Lower lobe of right lung (tissue), 2 donors: ENCODE measurements at regions not wholly inside any gene's neighbourhood (a gene's known extent, or its start where the extent isn't known, plus 50 kb on each side); places are given as distances from the start of the nearest gene placed in this dataset.

Source experiments
- ATAC-seq, 2 donors: fragments of 200-7000 bp; cut with Tn5 transposase; one replicate each; pipeline ENCODE4 v1.9.1; 2020 to 2022; ENCODE audit warnings: mild to moderate bottlenecking in 2 of 2, moderate library complexity in 2 of 2
- DNase-seq: peaks from one replicate; pipeline ENCODE4 v3.0.0-alpha.2; 2020
- H3K27ac ChIP-seq: fragments of 200-600 bp; one replicate; pipeline ENCODE4 v1.8.0; 2022
- H3K27me3 ChIP-seq: fragments of 200-600 bp; one replicate; pipeline ENCODE4 v1.8.0; 2022; ENCODE audit warnings: low read depth
- H3K36me3 ChIP-seq: fragments of 200-600 bp; one replicate; pipeline ENCODE4 v1.8.0; 2022; ENCODE audit warnings: mild to moderate bottlenecking
- H3K4me1 ChIP-seq: fragments of 200-600 bp; one replicate; pipeline ENCODE4 v1.8.0; 2022
- H3K4me3 ChIP-seq: fragments of 200-600 bp; one replicate; pipeline ENCODE4 v1.8.0; 2022; ENCODE audit warnings: mild to moderate bottlenecking
- H3K9me3 ChIP-seq: fragments of 200-600 bp; one replicate; pipeline ENCODE4 v1.8.0; 2022
- intact Hi-C: fragments of 100-400 bp; cut with DNase I; formaldehyde crosslinking; loops from one replicate; pipeline ENCODE4 v1.11.0; 2022
- TF ChIP-seq, protein P1 (sequence below): fragments of 200-600 bp; IDR thresholded peaks from one replicate; pipeline ENCODE4 v1.8.0; 2022; ENCODE audit warnings: antibody characterized with exemption, mild to moderate bottlenecking
- donor health status: DM: no; HTN: yes; CAD: no; lungs with severe emphysema.

DNA sequence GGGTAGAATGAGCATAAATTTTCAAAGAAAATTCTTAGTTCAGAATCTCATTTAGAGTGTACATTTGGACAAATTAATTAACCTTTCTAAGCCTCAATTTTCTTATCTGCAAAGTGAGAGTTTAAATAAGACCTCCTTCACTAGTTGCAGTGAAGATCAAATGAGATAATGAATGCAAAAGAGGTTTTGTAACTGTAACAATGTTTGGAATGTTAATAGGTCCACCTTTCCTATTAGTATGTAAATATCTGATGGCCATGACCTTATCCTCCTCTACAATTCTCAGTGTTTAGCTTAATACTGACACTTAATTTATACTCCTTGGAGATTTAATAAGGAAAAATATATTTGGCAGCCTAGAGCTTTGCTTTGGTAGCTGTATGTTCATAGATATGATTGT is 138.8 kb downstream of the GABRG1 start:
- Histone ChIP-seq H3K4me3 (no peak overlapping the region), H3K9me3 (no peaks in the 10 kb centered on the region), H3K27ac (no peak overlapping the region), H3K36me3 (no peaks in the 10 kb centered on the region), H3K4me1 (no peaks in the 10 kb centered on the region), H3K27me3 (no peaks in the 10 kb centered on the region)
- no peak for DNase-seq
- TF ChIP-seq, protein P1, sequence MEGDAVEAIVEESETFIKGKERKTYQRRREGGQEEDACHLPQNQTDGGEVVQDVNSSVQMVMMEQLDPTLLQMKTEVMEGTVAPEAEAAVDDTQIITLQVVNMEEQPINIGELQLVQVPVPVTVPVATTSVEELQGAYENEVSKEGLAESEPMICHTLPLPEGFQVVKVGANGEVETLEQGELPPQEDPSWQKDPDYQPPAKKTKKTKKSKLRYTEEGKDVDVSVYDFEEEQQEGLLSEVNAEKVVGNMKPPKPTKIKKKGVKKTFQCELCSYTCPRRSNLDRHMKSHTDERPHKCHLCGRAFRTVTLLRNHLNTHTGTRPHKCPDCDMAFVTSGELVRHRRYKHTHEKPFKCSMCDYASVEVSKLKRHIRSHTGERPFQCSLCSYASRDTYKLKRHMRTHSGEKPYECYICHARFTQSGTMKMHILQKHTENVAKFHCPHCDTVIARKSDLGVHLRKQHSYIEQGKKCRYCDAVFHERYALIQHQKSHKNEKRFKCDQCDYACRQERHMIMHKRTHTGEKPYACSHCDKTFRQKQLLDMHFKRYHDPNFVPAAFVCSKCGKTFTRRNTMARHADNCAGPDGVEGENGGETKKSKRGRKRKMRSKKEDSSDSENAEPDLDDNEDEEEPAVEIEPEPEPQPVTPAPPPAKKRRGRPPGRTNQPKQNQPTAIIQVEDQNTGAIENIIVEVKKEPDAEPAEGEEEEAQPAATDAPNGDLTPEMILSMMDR = no peak
- no peak for ATAC-seq
- intact Hi-C loops = no loop called here

DNA sequence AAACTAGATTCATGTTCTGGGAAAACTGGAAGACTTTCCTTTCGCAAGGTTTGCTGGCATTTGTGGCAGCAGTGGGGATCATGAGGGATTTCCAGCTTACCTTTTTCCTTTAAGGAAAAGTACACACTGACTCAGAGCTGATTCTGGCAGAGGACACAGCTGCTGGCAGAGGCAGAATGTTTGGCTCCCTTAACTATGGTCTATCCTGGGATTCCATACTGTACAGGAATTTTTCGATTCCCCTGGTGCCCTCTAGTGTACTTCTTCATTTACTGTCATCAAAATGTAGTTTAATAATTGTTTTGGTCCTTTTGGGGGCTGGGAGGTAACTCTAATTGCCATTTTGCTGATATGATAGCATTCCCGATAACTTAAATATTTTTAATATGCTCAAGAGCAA is 152.7 kb downstream of the GABRG1 start:
- TF ChIP-seq, protein P1 = no peak
- ATAC-seq (no peak), DNase-seq (no peak)
- Histone ChIP-seq H3K36me3 (no peaks in the 10 kb centered on the region), H3K4me1 (no peaks in the 10 kb centered on the region), H3K9me3 (peaks cover 18% of the 10 kb centered on the region), H3K4me3 (no peak overlapping the region), H3K27me3 (no peaks in the 10 kb centered on the region), H3K27ac (no peak overlapping the region)
- intact Hi-C loops = no loop called here

DNA sequence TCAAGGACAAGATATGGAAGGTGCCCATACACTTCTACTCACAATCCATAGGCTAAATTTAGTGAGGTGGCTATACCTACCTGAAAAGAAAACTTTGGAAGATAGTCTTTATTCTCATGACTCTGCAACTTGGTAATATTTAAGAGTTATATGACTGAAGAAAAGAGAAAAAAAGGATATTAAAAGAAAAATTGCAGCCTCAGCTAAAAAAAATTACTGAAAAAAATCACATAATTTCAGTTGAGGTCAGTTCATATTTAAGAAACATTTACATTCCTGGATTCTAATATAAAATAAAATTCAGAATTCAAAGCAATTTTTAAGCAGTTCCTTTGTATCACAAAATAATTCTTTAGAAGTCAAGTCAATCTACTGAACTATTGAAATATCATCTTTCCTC is 166.5 kb downstream of the GABRG1 start:
- Histone ChIP-seq H3K27ac (no peak overlapping the region), H3K4me3 (no peak overlapping the region), H3K9me3 (no peaks in the 10 kb centered on the region), H3K36me3 (no peaks in the 10 kb centered on the region), H3K27me3 (no peaks in the 10 kb centered on the region), H3K4me1 (no peaks in the 10 kb centered on the region)
- TF ChIP-seq, protein P1 = no peak
- ATAC-seq = no peak
- intact Hi-C loops = no loop called here
- no peak for DNase-seq

DNA sequence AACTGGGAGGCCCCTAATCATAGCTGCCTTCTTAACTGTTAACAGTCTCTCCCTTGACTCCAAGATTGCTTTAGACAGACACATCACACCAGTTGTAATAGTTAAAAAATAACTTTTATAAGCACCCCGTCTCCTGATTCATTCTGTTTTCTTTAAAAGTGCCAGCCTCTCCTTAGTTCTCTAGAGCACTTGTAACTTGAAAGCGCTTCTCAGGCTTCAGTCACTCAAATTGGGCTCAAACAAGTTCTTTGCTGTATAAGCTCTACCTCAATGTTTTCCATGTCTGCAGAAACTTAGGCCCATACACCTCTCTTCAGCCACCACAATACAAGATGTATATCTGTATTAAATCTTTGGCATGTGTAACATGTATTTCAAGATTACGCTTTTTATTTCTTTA is 169.6 kb downstream of the GABRG1 start:
- Histone ChIP-seq H3K36me3 (no peaks in the 10 kb centered on the region), H3K4me1 (no peaks in the 10 kb centered on the region), H3K4me3 (no peak overlapping the region), H3K9me3 (no peaks in the 10 kb centered on the region), H3K27me3 (no peaks in the 10 kb centered on the region), H3K27ac (no peak overlapping the region)
- TF ChIP-seq, protein P1 = no peak
- DNase-seq = no peak
- intact Hi-C loops = no loop called here
- no peak for ATAC-seq

DNA sequence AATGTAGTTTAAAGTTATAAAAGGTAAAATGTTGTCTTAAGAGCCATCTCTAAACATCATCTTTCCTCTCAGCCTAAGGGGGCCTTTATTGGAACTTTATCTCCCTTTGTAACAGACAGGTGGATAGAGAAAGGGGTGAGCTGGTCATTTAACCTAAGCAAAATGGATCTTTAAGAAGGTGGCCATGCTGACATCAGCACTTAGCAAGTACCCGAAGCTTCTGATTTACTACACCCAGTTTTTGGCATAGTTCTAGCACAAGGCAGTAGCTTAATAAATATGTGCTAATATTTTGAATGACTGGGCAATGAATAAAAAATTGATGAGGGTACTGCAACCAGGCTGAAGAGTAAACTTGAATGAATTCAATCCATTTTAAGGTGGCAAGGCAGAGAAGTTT is 172.7 kb downstream of the GABRG1 start:
- H3K4me3 ChIP-seq = no peak overlapping the region
- ATAC-seq (no peak), DNase-seq (no peak)
- H3K4me1 ChIP-seq = no peaks in the 10 kb centered on the region
- H3K36me3 ChIP-seq = no peaks in the 10 kb centered on the region
- H3K27me3 ChIP-seq = no peaks in the 10 kb centered on the region
- TF ChIP-seq, protein P1 = no peak
- H3K9me3 ChIP-seq = no peaks in the 10 kb centered on the region
- H3K27ac ChIP-seq = no peak overlapping the region
- intact Hi-C loops = no loop called here

DNA sequence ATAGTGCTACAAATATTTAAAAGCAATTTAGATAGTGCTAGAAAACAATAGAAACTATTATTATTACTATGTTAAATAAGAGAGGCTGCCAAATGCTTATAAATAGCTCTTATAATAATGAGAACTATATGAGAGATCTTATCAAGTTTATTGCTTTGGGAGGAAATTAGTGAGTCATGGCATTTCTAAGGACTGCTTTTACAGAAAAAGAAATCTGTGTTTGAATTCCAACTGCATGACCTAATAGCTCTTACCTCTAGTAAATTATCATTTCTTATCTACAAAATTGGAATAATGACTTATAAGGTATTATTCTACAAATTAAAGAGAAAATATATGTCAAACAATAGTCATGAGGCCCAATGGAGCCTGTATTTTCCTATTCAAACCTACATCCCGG is 177.2 kb downstream of the GABRG1 start:
- H3K27ac ChIP-seq = no peak overlapping the region
- H3K27me3 ChIP-seq = no peaks in the 10 kb centered on the region
- H3K36me3 ChIP-seq = no peaks in the 10 kb centered on the region
- H3K4me3 ChIP-seq = no peak overlapping the region
- no peak for DNase-seq
- intact Hi-C loops = no loop called here
- no peaks in the 10 kb centered on the region for H3K9me3 ChIP-seq
- no peaks in the 10 kb centered on the region for H3K4me1 ChIP-seq
- no peak for ATAC-seq
- TF ChIP-seq, protein P1 = no peak
